GM12878 (cell line): ENCODE measurements at regions not wholly inside any gene's neighbourhood (a gene's known extent, or its start where the extent isn't known, plus 50 kb on each side); places are given as distances from the start of the nearest gene placed in this dataset.

Experiments used
- ATAC-seq: fragments of 200-7000 bp; cut with Tn5 transposase; 3 replicates; pipeline ENCODE4 v1.9.1; 2020; ENCODE audit warnings: mild to moderate bottlenecking, moderate library complexity
- BruUV-seq: library from RNA; stranded (reverse); fragments of 400-500 nt; replicated peaks from 2 replicates; lab custom pipeline; 2021; lab: Mats Ljungman, UMichigan
- CTCF ChIA-PET: fragments of 300-600 bp; sonication (Branson Sonifier 250); formaldehyde crosslinking; extraction: SDS; loops from one replicate; lab custom pipeline; 2021; ENCODE audit warnings: inconsistent platforms; lab: Yijun Ruan, JAX
- POLR2A ChIA-PET: fragments of 350-600 bp; formaldehyde crosslinking; extraction: SDS; loops from one replicate; lab custom pipeline; 2021; ENCODE audit warnings: inconsistent platforms; lab: Charles Lee
- RAD21 ChIA-PET: fragments of 300-600 bp; sonication (Branson Sonifier 250); formaldehyde crosslinking; loops from one replicate; lab custom pipeline; 2023; ENCODE audit warnings: antibody characterized with exemption; ENCODE audit not compliant: unreplicated experiment; lab: Charles Lee
- SMC1A ChIA-PET: fragments of 300-600 bp; sonication (Branson Sonifier 250); formaldehyde crosslinking; loops from one replicate; lab custom pipeline; 2023; ENCODE audit not compliant: unreplicated experiment, uncharacterized antibody; lab: Charles Lee
- DNase-seq: peaks from one replicate; pipeline ENCODE4 v3.0.0-alpha.2; 2011; ENCODE audit warnings: low read depth, low spot score
- FAIRE-seq: peaks from 3 replicates; lab custom pipeline; 2011; peaks lifted over from hg19 to GRCh38; lab: Jason Lieb, UNC
- H2AFZ ChIP-seq: 2 replicates; pipeline ENCODE4 v1.6.0; 2011; ENCODE audit warnings: low read depth, low read length, control low read depth; ENCODE audit not compliant: control insufficient read depth
- H3K27ac ChIP-seq: 2 replicates; pipeline ENCODE4 v1.5.1; 2011; ENCODE audit warnings: control low read depth; ENCODE audit not compliant: control insufficient read depth, insufficient read depth
- H3K27me3 ChIP-seq, 2 experiments: replicated peaks in 1 of 2; 2 replicates each; pipeline versions ENCODE4 v1.6.0 to v1.6.1; 2011; ENCODE audit warnings: low read length in 1 of 2; ENCODE audit not compliant: control insufficient read depth in 2 of 2, insufficient read depth in 2 of 2
- H3K36me3 ChIP-seq, 2 experiments: 2 replicates each; pipeline ENCODE4 v1.5.1; 2011; ENCODE audit warnings: low read length in 1 of 2; ENCODE audit not compliant: control insufficient read depth in 2 of 2, insufficient read depth in 2 of 2
- H3K4me1 ChIP-seq: 2 replicates; pipeline ENCODE4 v1.6.1; 2011; ENCODE audit warnings: mild to moderate bottlenecking, low read length, moderate library complexity, mixed read lengths; ENCODE audit not compliant: control insufficient read depth, insufficient read depth
- H3K4me2 ChIP-seq: 2 replicates; pipeline ENCODE4 v1.6.0; 2011; ENCODE audit warnings: control low read depth; ENCODE audit not compliant: control insufficient read depth, insufficient read depth
- H3K4me3 ChIP-seq: fragments of 200-600 bp; sonication (generic); 2 replicates; pipeline ENCODE4 v1.5.1; 2016
- H3K79me2 ChIP-seq: 2 replicates; pipeline ENCODE4 v1.6.0; 2011; ENCODE audit warnings: low read length; ENCODE audit not compliant: control insufficient read depth, insufficient read depth
- H3K9ac ChIP-seq: 2 replicates; pipeline ENCODE4 v1.8.0; 2011; ENCODE audit warnings: low read length, control low read depth, mixed read lengths; ENCODE audit not compliant: control insufficient read depth, insufficient read depth
- H3K9me3 ChIP-seq: replicated peaks from 3 replicates; pipeline ENCODE4 v1.5.1; 2011; ENCODE audit warnings: mild to moderate bottlenecking, low read length; ENCODE audit not compliant: control insufficient read depth, insufficient read depth
- H4K20me1 ChIP-seq: 2 replicates; pipeline ENCODE4 v1.6.0; 2011; ENCODE audit not compliant: control insufficient read depth, insufficient read depth
- EZH2 ChIP-seq: IDR thresholded peaks from 2 replicates; pipeline ENCODE4 v1.6.1; 2012; ENCODE audit warnings: low read depth, mild to moderate bottlenecking, control low read depth, inconsistent platforms, low read length, borderline replicate concordance; ENCODE audit not compliant: control insufficient read depth
- HCFC1 ChIP-seq: fragments of 150-350 bp; IDR thresholded peaks from 2 replicates; pipeline ENCODE4 v1.6.1; 2014; ENCODE audit warnings: low read length
- HDAC6 ChIP-seq: fragments of 200-600 bp; sonication (generic); IDR thresholded peaks from one replicate; pipeline ENCODE4 v1.8.0; 2017; ENCODE audit warnings: antibody characterized with exemption; ENCODE audit not compliant: unreplicated experiment
- MYB ChIP-seq: fragments of 150-350 bp; IDR thresholded peaks from 2 replicates; pipeline ENCODE4 v1.6.1; 2014; ENCODE audit warnings: mild to moderate bottlenecking, low read depth, low read length, borderline replicate concordance
- NFIC ChIP-seq: IDR thresholded peaks from 2 replicates; pipeline ENCODE4 v1.6.1; 2012; ENCODE audit warnings: low read depth, mild to moderate bottlenecking, inconsistent platforms, low read length, moderate library complexity
- NFXL1 ChIP-seq: fragments of 450-650 bp; IDR thresholded peaks from 2 replicates; pipeline ENCODE4 v1.6.1; 2017; ENCODE audit warnings: antibody characterized with exemption, mild to moderate bottlenecking, borderline replicate concordance
- STAT1 ChIP-seq: fragments of 450-650 bp; conservative IDR thresholded peaks from 2 replicates; pipeline ENCODE4 v1.6.1; 2014; ENCODE audit warnings: antibody characterized with exemption, mild to moderate bottlenecking
- STAT3 ChIP-seq: IDR thresholded peaks from 2 replicates; pipeline ENCODE4 v1.6.1; 2011; ENCODE audit warnings: low read depth, low read length, improper control_type of control experiment
- TCF12 ChIP-seq: IDR thresholded peaks from 2 replicates; pipeline ENCODE4 v1.6.1; 2011; ENCODE audit warnings: low read depth, mild to moderate bottlenecking, low read length
- ZNF217 ChIP-seq: fragments of 450-650 bp; IDR thresholded peaks from 2 replicates; pipeline ENCODE4 v1.6.1; 2017; ENCODE audit warnings: antibody characterized with exemption, mild to moderate bottlenecking
- in situ Hi-C: fragments of 300-500 bp; cut with MboI; formaldehyde crosslinking; loops from 9 replicates; pipeline ENCODE4 v1.14.3; 2018; ENCODE audit warnings: mixed read lengths
- intact Hi-C: fragments of 100-400 bp; cut with micrococcal nuclease; formaldehyde crosslinking; loops from one replicate; pipeline ENCODE4 v1.14.2; 2022; ENCODE audit not compliant: unreplicated experiment
- TF ChIP-seq, protein P1 (sequence below): fragments of 150-350 bp; IDR thresholded peaks from 2 replicates; pipeline ENCODE4 v1.6.1; 2016; ENCODE audit warnings: low read depth, low read length
- TF ChIP-seq, protein P2 (sequence below): IDR thresholded peaks from 2 replicates; pipeline ENCODE4 v1.6.1; 2011; ENCODE audit warnings: low read depth, mild to moderate bottlenecking, low read length, moderate library complexity, borderline replicate concordance; ENCODE audit errors: extremely low read depth
- TF ChIP-seq, protein P3 (sequence below): fragments of 450-650 bp; formaldehyde crosslinking; IDR thresholded peaks from 2 replicates; pipeline ENCODE4 v1.5.0; 2022; ENCODE audit warnings: mild to moderate bottlenecking, missing genetic modification characterization
- TF ChIP-seq, protein P4 (sequence below): IDR thresholded peaks from 2 replicates; pipeline ENCODE4 v1.6.1; 2012; ENCODE audit warnings: low read depth, low read length, improper control_type of control experiment

DNA sequence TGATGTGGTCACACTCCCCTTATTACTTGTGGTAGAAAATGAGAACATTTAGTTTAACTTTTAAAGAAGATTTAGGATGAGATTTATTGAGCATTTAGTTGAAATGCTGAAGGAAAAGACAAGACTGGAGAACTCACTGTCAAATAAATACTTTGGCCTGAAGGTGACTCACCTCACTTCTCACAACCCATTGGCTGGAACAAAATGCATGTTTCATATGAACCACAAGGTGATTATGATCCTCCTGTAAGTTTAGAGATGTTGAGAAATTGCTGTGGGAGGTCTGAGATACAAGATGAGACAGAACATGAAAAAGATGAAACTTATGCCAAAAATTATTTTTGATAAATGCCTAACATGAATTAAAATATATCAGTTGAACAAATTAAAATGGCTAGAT lies 1004.5 kb downstream of the SOCS6 start:
- TF ChIP-seq MYB: no peak
- TF ChIP-seq EZH2: no peak
- TF ChIP-seq HDAC6: no peak
- TF ChIP-seq NFXL1: no peak
- TF ChIP-seq, protein P1, sequence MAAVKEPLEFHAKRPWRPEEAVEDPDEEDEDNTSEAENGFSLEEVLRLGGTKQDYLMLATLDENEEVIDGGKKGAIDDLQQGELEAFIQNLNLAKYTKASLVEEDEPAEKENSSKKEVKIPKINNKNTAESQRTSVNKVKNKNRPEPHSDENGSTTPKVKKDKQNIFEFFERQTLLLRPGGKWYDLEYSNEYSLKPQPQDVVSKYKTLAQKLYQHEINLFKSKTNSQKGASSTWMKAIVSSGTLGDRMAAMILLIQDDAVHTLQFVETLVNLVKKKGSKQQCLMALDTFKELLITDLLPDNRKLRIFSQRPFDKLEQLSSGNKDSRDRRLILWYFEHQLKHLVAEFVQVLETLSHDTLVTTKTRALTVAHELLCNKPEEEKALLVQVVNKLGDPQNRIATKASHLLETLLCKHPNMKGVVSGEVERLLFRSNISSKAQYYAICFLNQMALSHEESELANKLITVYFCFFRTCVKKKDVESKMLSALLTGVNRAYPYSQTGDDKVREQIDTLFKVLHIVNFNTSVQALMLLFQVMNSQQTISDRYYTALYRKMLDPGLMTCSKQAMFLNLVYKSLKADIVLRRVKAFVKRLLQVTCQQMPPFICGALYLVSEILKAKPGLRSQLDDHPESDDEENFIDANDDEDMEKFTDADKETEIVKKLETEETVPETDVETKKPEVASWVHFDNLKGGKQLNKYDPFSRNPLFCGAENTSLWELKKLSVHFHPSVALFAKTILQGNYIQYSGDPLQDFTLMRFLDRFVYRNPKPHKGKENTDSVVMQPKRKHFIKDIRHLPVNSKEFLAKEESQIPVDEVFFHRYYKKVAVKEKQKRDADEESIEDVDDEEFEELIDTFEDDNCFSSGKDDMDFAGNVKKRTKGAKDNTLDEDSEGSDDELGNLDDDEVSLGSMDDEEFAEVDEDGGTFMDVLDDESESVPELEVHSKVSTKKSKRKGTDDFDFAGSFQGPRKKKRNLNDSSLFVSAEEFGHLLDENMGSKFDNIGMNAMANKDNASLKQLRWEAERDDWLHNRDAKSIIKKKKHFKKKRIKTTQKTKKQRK: no peak
- TF ChIP-seq, protein P2, sequence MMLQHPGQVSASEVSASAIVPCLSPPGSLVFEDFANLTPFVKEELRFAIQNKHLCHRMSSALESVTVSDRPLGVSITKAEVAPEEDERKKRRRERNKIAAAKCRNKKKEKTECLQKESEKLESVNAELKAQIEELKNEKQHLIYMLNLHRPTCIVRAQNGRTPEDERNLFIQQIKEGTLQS: no peak
- no peak for TF ChIP-seq HCFC1
- TF ChIP-seq STAT3: no peak
- TF ChIP-seq NFIC: no peak
- TF ChIP-seq STAT1: no peak
- no peak for TF ChIP-seq ZNF217
- TF ChIP-seq TCF12: no peak
- TF ChIP-seq, protein P3, sequence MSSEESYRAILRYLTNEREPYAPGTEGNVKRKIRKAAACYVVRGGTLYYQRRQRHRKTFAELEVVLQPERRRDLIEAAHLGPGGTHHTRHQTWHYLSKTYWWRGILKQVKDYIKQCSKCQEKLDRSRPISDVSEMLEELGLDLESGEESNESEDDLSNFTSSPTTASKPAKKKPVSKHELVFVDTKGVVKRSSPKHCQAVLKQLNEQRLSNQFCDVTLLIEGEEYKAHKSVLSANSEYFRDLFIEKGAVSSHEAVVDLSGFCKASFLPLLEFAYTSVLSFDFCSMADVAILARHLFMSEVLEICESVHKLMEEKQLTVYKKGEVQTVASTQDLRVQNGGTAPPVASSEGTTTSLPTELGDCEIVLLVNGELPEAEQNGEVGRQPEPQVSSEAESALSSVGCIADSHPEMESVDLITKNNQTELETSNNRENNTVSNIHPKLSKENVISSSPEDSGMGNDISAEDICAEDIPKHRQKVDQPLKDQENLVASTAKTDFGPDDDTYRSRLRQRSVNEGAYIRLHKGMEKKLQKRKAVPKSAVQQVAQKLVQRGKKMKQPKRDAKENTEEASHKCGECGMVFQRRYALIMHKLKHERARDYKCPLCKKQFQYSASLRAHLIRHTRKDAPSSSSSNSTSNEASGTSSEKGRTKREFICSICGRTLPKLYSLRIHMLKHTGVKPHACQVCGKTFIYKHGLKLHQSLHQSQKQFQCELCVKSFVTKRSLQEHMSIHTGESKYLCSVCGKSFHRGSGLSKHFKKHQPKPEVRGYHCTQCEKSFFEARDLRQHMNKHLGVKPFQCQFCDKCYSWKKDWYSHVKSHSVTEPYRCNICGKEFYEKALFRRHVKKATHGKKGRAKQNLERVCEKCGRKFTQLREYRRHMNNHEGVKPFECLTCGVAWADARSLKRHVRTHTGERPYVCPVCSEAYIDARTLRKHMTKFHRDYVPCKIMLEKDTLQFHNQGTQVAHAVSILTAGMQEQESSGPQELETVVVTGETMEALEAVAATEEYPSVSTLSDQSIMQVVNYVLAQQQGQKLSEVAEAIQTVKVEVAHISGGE (CRISPR knock-in tag): no peak
- TF ChIP-seq, protein P4, sequence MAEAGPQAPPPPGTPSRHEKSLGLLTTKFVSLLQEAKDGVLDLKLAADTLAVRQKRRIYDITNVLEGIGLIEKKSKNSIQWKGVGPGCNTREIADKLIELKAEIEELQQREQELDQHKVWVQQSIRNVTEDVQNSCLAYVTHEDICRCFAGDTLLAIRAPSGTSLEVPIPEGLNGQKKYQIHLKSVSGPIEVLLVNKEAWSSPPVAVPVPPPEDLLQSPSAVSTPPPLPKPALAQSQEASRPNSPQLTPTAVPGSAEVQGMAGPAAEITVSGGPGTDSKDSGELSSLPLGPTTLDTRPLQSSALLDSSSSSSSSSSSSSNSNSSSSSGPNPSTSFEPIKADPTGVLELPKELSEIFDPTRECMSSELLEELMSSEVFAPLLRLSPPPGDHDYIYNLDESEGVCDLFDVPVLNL: no peak
- TF ChIP-seq, all 136 proteins: peak for 0
- DNase-seq: no peak
- no peak overlapping the region for H2AFZ ChIP-seq
- in situ Hi-C loops (no loop called here), intact Hi-C loops (no loop called here)
- ATAC-seq: no peak
- H3K27me3 ChIP-seq: no peaks in the 10 kb centered on the region
- ChIA-PET POLR2A (no interaction called here), RAD21 (no interaction called here), CTCF (no interaction called here), SMC1A (no interaction called here)
- no peaks in the 10 kb centered on the region for H3K4me1 ChIP-seq
- H3K4me3 ChIP-seq: no peak overlapping the region
- BruUV-seq: no TSS peak
- no peak overlapping the region for H3K4me2 ChIP-seq
- FAIRE-seq: no peak
- no peak overlapping the region for H3K27ac ChIP-seq
- H4K20me1 ChIP-seq: no peaks in the 10 kb centered on the region
- H3K36me3 ChIP-seq: no peaks in the 10 kb centered on the region
- H3K79me2 ChIP-seq: no peaks in the 10 kb centered on the region
- no peaks in the 10 kb centered on the region for H3K9me3 ChIP-seq
- no peak overlapping the region for H3K9ac ChIP-seq
